ENCODE measurements at regions not wholly inside any gene's neighbourhood (a gene's known extent, or its start where the extent isn't known, plus 50 kb on each side); places are given as distances from the start of the nearest gene placed in this dataset.

DNA sequence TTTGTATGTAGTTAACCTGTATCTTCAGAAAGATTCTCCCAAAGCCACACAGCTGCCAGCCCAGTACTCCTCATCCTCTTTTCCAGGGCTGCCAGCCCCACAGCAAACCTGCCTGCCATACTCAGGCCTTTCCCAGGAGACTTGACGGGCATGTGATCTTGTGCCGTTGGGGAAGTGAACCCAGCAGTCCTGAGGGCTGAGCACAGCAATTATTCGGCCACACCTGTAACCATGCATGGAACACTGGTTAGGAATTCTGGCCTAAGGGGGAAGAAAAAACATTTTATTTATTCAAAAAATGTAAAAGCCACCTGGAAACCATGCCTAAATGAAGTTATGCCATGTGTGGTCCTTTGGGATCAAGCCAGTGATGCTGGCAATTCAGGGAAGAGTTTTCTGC is 145.3 kb downstream of the GRIN2B start:
- TF ChIP-seq CTCF (IDR thresholded peaks at IDR 0.05; ENCODE audit: extremely low read depth, insufficient read depth, missing control alignments) = no peak
- in situ Hi-C loops (cut with MboI; ENCODE audit: low pct_unique_long_range_greater_than_20kb, low sequenced_read_pairs, unreplicated experiment) = no loop called here
- no peak for DNase-seq (ENCODE audit: low spot score)

DNA sequence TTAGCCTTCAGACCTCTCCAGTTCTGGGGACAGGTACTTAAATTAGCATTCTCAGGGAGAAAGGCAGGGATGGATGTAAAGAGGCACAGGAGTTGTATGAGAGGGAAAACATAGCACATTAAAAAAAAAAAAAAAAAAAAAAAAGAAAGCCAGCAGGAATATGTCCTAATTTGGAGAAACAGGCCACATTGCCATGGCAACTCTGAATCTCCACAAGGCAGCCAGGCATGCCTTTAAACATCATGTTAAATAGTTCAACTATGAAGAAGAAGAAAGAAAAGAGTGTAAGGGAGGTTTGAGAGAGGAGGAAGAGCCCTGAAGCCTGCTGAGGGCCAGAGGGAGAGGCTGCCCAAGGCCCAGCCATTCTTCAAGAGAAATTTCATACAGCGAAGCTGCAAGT is 145.8 kb downstream of the GRIN2B start:
- in situ Hi-C loops (cut with MboI; ENCODE audit: low pct_unique_long_range_greater_than_20kb, low sequenced_read_pairs, unreplicated experiment) = no loop called here
- DNase-seq (ENCODE audit: low spot score) = no peak
- no peak for TF ChIP-seq CTCF (IDR thresholded peaks at IDR 0.05; ENCODE audit: extremely low read depth, insufficient read depth, missing control alignments)

DNA sequence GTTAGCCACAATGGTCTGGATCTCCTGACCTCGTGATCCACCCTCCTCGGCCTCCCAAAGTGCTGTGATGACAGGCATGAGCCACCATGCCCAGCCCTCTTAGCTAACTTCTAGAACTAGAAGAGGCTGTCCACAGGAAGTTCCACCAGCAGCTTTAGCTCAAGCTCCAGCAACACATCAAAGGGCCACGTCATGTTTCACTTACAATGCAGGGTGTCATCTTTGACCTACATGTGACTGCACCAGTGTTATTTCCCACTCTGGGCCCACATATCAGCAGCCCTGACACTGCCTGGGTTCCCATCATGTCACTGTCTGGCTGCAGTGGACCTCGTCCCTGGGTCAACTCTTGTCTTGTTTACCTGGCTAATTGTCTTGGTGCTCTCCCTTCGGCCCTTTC is 147.2 kb downstream of the GRIN2B start:
- in situ Hi-C loops (cut with MboI; ENCODE audit: low pct_unique_long_range_greater_than_20kb, low sequenced_read_pairs, unreplicated experiment) = no loop called here
- DNase-seq (ENCODE audit: low spot score) = no peak
- no peak for TF ChIP-seq CTCF (IDR thresholded peaks at IDR 0.05; ENCODE audit: extremely low read depth, insufficient read depth, missing control alignments)

DNA sequence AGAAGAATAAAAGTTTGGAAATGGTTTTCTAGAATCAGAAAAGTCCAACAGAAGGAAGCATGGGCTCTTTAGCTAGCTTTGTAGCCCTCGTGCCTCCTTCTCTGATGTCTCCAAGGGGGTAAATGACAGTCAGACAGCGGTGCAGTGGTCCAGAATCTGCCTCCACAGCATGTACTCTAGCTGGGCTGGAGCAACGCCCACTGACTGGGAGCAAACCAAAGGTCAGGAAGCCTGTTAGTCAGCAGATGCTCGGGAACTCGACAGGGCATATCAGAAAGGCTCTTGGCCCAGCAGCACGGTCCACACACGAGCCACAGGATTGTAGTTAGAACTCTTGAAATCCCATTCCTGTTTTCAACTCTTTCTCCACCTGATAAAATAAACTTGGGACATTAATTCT is 164.3 kb downstream of the GRIN2B start:
- in situ Hi-C loops (cut with MboI; ENCODE audit: low pct_unique_long_range_greater_than_20kb, low sequenced_read_pairs, unreplicated experiment) = no loop called here
- TF ChIP-seq CTCF (IDR thresholded peaks at IDR 0.05; ENCODE audit: extremely low read depth, insufficient read depth, missing control alignments) = no peak
- DNase-seq (ENCODE audit: low spot score) = no peak

- TF ChIP-seq CTCF (IDR thresholded peaks at IDR 0.05; ENCODE audit: extremely low read depth, insufficient read depth, missing control alignments) = no peak
- no peak for DNase-seq (ENCODE audit: low spot score)
These were observed 165.0 kb downstream of the GRIN2B start for GRCh38 chr12:13816394-13816793.

DNA sequence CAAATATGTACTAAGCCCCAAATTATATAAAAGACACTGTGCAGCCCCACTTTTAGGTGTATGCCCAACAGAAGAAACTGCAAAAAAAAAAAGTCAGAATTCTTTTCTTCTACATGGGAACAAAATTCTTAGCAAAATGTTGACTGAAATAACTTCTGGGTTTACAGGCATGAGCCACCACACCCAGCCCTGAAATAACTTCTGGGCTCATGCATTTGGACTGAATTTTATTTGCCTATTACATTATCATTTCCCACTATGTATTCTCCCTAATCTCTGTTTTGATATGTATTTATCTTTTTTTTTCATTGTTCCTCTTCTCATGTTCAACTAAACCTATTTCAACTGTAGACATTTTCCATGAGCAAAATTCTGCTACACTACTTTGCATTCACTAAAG is 169.2 kb downstream of the GRIN2B start:
- DNase-seq (ENCODE audit: low spot score) = no peak
- no peak for TF ChIP-seq CTCF (IDR thresholded peaks at IDR 0.05; ENCODE audit: extremely low read depth, insufficient read depth, missing control alignments)
- in situ Hi-C loops (cut with MboI; ENCODE audit: low pct_unique_long_range_greater_than_20kb, low sequenced_read_pairs, unreplicated experiment) = no loop called here

More at GRCh38 chr12:13816394-13816793, 165.0 kb downstream of the GRIN2B start:
- in situ Hi-C loops (cut with MboI; ENCODE audit: low pct_unique_long_range_greater_than_20kb, low sequenced_read_pairs, unreplicated experiment) = no loop called here

DNA sequence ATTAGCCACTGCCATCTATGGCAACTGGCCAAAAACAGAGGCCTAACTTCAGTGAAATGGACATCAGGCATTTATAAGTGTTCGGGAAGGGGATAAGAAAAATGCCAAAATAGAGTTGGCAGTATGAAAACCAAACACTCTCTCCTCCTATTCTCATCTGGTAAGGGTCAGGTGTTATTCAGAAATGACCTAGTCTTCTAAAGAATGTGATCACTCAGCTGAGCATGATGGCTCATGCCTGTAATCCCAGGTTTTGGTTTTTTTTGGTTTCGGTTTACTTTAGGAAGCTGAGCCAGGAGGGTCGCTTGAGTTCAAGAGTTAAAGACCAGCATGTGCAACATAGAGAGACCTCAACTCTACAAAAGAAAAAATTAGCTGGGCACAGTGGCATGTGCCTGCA is 170.3 kb downstream of the GRIN2B start:
- DNase-seq (ENCODE audit: low spot score) = no peak
- TF ChIP-seq CTCF (IDR thresholded peaks at IDR 0.05; ENCODE audit: extremely low read depth, insufficient read depth, missing control alignments) = no peak
- in situ Hi-C loops (cut with MboI; ENCODE audit: low pct_unique_long_range_greater_than_20kb, low sequenced_read_pairs, unreplicated experiment) = no loop called here

All from GM13977 (cell line).